GM12865 (cell line): ENCODE measurements at regions not wholly inside any gene's neighbourhood (a gene's known extent, or its start where the extent isn't known, plus 50 kb on each side); places are given as distances from the start of the nearest gene placed in this dataset.

Source experiments
- DNase-seq: peaks from one replicate; pipeline ENCODE4 v3.0.0; 2010; ENCODE audit warnings: low read depth
- H3K4me3 ChIP-seq: 2 replicates; pipeline ENCODE4 v1.5.1; 2011; ENCODE audit warnings: mild to moderate bottlenecking, low read depth, low read length, control low read depth
- TF ChIP-seq, protein P1 (sequence below): IDR thresholded peaks from 2 replicates; pipeline ENCODE4 v1.5.1; 2011; ENCODE audit warnings: low read length, control low read depth, low read depth, inconsistent platforms; ENCODE audit not compliant: insufficient read depth; ENCODE audit errors: missing control alignments

DNA sequence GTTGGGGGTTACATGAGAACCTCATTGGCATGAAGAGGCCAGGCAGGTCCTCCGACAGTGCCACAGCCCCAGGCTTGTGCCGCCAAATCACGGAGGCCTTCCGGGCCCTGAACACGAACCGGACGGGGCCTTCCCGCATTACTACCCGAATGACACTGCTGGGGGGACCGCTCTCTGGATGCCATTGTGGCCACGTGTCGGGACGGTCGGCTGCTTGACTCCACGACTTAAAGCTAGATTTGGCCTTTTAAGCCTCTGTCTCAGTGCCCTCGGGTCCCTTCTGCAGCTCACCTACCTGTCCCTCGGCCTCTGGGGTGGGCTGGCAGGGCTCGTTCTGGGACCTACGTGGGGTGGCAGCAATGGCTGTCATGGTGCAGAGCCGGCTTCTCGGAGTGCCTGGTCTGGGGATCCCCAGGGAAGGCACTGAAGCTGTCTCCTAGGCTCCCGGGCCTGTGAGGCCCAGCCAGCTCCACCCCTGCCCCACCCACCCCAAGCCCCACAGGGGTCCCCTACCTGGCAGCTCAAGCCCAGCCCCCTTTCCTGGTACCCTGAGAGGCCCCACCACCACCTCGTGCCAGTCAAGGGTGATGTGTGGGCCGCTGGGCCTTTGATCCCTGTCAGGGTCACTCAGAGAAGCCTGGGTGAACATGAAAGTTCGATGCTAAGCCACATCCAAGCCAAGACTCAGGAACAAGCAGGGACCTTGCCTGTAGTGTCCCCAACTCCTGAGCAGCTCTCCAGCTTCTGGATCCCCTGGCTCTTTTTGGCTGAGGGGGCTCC is 245.8 kb upstream of the SGCG start:
- TF ChIP-seq, protein P1, sequence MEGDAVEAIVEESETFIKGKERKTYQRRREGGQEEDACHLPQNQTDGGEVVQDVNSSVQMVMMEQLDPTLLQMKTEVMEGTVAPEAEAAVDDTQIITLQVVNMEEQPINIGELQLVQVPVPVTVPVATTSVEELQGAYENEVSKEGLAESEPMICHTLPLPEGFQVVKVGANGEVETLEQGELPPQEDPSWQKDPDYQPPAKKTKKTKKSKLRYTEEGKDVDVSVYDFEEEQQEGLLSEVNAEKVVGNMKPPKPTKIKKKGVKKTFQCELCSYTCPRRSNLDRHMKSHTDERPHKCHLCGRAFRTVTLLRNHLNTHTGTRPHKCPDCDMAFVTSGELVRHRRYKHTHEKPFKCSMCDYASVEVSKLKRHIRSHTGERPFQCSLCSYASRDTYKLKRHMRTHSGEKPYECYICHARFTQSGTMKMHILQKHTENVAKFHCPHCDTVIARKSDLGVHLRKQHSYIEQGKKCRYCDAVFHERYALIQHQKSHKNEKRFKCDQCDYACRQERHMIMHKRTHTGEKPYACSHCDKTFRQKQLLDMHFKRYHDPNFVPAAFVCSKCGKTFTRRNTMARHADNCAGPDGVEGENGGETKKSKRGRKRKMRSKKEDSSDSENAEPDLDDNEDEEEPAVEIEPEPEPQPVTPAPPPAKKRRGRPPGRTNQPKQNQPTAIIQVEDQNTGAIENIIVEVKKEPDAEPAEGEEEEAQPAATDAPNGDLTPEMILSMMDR = no peak
- H3K4me3 ChIP-seq = no peak overlapping the region
- DNase-seq = no peak

DNA sequence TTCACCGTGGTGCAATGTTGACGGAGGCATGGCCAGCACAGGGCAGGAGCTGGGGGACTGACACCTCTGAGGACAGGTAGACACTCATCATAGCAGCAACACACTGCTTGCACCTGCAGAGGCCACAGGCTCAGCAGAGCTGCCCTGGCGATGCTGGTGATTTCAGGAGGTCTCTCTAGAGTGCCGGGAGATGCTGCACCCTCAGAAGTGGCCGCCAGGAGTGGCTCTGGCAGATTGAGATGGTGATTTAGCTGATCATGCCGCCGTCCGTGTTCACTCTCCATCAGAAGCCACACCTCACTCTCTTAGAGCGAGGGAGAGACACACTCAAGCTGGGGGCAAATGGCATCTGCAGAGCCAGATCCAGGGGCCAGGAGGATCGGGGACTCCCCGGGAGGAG is 244.6 kb upstream of the SGCG start:
- H3K4me3 ChIP-seq = no peak overlapping the region
- no peak for DNase-seq
- TF ChIP-seq, protein P1 = no peak

DNA sequence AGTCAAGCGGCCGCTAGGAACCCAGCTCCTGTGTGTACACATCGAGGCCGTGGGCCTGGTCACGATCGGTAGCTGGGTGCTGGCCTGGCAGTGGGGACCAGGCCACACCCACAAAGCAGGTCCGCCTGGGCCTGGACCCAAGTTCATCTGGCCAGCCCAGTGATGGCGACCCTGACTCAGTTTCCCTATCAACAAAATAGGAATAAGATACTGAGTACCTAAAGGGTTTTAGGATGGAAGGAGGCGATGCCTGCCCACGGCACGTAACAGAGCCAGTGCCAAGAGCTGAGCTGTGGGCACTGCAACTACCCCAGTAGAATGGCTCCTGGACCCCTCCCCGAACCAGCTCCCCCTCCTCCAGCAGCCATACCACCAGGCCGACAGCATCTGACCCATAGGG is 243.5 kb upstream of the SGCG start:
- TF ChIP-seq, protein P1 = no peak
- no peak overlapping the region for H3K4me3 ChIP-seq
- DNase-seq = no peak

DNA sequence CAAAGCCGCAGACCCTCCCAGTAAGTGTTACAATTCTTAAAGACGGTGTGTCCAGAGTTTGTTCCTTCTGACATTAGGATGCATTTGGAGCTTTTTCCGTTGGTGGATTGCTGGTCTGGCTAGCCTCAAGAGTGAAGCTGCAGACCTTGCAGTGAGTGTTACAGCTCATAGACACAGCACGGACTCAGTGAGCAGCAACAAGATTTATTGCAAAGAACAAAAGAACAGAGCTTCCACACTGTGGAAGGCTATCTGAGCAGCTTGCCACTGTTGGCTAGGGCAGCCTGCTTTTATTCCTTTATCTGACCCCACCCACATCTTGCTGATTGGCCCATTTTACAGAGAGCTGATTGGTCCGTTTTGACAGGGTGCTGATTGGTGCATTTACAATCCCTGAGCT is 242.8 kb upstream of the SGCG start:
- no peak overlapping the region for H3K4me3 ChIP-seq
- no peak for DNase-seq
- TF ChIP-seq, protein P1 = no peak

DNA sequence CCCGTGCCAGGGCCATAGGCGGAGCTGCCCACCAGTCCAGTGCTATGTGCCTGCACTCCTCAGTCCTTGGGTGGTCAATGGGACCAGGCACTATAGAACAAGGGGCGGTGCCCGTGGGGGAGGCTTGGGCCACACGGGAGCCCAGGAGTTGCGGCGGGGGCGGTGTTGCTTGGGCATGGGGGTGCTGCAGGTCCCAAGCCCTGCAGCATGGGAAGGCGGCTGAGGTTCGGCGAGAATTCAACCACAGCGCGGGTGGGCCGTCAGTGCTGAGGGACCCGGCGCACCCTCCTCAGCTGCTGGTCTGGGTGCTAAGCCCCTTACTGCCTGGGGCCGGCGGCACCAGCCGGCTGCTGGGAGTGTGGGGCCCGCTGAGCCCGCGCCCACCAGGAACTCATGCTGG is 242.2 kb upstream of the SGCG start:
- DNase-seq = no peak
- no peak overlapping the region for H3K4me3 ChIP-seq
- TF ChIP-seq, protein P1 = no peak

DNA sequence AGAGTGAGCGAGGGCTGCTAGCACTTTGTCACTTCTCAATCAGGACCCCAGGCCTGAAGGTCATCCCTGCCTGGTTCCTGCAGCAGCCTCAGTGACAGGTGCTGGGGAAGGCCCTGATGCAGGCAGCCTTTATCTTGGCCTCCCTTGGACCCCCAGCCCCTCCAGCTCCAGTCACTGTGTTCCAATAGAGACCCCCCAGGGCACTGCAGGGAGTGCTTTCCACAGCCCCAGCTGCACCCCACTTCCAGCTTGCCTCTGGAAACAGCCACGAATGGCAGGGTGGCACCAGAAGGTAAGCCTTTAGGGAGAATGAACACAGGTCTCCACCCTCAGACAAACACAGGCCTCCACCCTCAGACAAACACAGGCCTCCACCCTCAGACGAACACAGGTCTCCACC is 241.6 kb upstream of the SGCG start:
- no peak for DNase-seq
- H3K4me3 ChIP-seq = no peak overlapping the region
- TF ChIP-seq, protein P1 = no peak
